ENCODE measurements at regions not wholly inside any gene's neighbourhood (a gene's known extent, or its start where the extent isn't known, plus 50 kb on each side); places are given as distances from the start of the nearest gene placed in this dataset.
"Not testable (repeated sequence)": the region's sequence is repeated elsewhere in the genome, so short reads cannot be mapped to it uniquely, and the experiment has no call there.

DNA sequence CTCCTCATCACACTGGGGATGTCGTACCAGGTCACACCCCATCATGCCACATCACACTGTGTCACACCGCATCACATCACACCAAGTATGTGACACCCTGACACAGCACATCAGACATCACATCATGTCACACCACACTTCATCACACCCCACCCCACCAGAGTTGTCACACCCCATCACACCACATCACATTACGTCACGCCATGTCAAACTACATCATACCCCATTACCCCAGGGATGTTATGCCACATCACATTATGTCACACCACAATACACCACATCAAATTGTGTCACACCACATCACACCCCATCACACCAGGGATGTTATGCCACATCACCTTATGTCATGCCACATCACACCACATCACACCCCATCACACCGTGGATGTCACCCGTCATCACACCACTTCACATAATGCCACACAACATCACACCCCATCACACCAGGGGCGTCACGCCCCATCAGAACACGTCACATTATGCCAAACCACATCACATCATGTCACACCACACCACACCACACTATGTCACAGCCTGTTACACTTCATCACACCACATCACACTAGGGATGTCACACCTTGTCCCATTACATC, 133.6 kb downstream of the TMEM121 start:
- DNase-seq (ENCODE audit: low read depth in 2 of 2) = no peak

- no peak for DNase-seq (ENCODE audit: low read depth in 2 of 2)
These were observed 134.6 kb downstream of the TMEM121 start for GRCh38 chr14:105660816-105661531.

DNA sequence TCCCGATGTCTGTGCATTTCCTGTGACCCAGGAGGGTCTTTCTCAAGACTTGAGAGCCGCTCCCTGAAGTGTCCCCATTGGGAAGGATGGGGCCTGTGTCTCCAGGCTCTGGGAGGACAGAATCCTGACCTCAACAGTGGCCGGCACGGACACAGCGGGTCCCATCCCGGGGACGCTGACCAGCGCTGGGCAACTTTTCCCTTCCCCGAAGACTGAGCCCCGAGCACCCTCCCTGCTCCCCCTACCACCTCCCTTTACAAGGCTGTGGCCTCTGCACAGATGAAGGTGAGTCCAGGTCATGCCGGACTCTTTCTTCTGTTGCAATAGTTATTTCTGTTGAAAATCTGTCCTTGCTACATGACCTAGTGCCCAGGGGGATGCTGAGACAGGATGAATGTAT, 135.7 kb downstream of the TMEM121 start:
- DNase-seq (ENCODE audit: low read depth in 2 of 2) = not testable (repeated sequence)

GRCh38 chr14:105662592-105662991, 136.2 kb downstream of the TMEM121 start:
- DNase-seq (ENCODE audit: low read depth in 2 of 2) = not testable (repeated sequence)

DNA sequence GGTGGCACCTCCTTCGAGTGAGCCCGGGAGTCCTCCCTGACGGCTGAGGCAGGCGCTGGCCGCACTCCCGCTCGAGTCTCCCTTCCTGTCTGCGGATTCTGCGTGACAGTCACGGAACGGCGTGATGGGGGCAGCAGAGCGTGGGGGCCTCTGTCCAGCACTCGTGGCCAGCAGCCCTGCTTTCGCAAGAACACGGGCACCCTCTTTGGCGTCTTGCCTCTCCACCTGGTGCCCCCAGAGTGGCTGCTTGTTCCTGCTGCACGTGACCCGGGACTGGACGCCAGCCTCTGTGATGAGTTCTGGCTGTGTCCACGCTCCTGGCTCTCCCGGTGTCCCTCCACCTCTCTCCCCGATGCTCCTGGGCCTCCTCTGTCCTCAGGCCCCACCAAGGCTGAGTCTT, 136.9 kb downstream of the TMEM121 start:
- not testable (repeated sequence) for DNase-seq (ENCODE audit: low read depth in 2 of 2)

GRCh38 chr14:105663818-105664596, 137.6 kb downstream of the TMEM121 start:
- DNase-seq (ENCODE audit: low read depth in 2 of 2) = not testable (repeated sequence)

DNA sequence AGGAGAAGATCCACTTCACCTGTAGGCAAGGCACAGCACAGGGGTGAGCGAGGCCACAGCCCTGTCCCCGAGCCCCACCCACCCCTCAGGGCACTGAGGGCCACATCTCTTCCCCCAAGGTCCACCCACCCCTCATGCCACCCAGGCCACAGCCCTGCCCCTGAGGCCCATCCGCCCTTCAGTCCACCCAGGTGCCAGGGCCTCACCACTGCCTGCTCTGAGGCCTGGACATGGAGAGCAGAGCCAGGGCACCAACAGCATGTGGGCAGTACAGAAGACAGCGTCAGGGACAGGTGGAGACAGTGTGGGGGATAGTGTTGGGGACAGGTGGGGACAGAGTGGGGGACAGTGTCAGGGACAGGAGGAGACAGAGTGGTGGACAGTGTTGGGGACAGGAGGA, 138.3 kb downstream of the TMEM121 start:
- DNase-seq (ENCODE audit: low read depth in 2 of 2) = no peak

DNA sequence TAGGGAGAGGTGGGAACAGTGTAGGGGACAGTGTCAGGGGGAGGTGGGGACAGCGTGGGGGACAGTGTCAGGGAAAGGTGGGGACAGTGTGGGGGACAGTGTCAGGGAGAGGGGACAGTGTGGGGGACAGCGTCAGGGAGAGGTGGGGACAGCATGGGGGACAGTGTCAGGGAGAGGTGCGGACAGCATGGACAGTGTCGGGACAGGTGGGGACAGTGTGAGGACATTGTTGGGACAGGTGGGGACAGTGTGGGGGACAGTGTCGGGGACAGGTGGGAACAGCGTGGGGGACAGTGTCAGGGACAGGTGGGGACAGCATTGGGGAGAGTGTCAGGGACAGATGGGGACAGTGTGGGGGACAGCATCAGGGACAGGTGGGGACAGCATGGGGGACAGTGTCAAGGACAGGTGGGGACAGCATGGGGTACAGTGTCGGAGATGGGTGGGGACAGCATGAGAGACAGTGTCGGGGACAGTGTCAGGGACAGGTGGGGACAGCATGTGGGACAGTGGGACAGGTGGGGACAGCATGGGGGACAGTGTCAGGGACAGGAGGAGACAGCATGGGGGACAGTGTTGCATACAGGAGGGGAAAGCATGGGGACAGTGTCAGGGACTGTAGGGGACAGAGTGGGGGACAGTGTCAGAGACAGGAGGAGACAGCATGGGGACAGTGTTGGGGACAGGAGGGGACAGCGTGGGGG, 139.0 kb downstream of the TMEM121 start:
- DNase-seq (ENCODE audit: low read depth in 2 of 2) = no peak

- DNase-seq (ENCODE audit: low read depth in 2 of 2) = no peak
These were observed 139.5 kb downstream of the TMEM121 start for GRCh38 chr14:105665951-105666277.

- DNase-seq (ENCODE audit: low read depth in 2 of 2) = no peak
These were observed 140.0 kb downstream of the TMEM121 start for GRCh38 chr14:105666420-105666819.

DNA sequence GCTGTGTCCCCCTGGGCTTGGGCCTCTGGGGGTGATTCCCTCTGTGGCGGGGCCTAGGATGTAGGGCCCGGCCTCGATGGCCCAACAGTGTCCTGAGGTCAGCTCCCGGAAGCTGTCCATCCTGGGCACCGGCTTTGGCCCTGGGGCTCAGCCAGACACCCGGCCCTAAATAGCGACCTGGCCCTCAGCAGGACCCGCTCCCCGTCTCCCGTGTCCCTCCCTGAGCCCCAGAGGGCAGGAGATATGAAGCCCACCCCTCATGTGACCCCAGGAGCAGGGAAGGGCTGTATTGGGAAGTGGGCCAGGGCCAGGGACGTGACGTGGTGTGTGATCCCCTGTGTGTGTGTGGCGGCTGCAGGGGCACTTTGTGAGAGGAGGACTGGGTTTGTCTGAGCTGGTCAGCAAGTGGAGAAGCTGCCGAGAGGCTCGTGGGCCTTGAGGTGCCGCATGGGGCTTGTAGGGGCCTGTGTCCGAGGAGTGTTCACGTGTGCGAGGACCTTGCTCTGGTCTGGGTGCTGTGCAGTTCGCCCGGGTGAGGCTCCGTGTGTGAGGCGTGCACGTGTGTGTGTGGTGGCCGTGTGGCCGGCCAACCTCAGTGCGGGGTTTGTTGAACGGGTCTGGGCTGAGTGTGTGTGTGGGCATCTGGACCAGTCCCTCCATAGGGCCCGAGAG, 140.7 kb downstream of the TMEM121 start:
- DNase-seq (ENCODE audit: low read depth in 2 of 2) = not testable (repeated sequence)

GRCh38 chr14:105667663-105668020, 141.3 kb downstream of the TMEM121 start:
- not testable (repeated sequence) for DNase-seq (ENCODE audit: low read depth in 2 of 2)

- not testable (repeated sequence) for DNase-seq (ENCODE audit: low read depth in 2 of 2)
These were observed 141.6 kb downstream of the TMEM121 start for GRCh38 chr14:105668021-105668420.

DNA sequence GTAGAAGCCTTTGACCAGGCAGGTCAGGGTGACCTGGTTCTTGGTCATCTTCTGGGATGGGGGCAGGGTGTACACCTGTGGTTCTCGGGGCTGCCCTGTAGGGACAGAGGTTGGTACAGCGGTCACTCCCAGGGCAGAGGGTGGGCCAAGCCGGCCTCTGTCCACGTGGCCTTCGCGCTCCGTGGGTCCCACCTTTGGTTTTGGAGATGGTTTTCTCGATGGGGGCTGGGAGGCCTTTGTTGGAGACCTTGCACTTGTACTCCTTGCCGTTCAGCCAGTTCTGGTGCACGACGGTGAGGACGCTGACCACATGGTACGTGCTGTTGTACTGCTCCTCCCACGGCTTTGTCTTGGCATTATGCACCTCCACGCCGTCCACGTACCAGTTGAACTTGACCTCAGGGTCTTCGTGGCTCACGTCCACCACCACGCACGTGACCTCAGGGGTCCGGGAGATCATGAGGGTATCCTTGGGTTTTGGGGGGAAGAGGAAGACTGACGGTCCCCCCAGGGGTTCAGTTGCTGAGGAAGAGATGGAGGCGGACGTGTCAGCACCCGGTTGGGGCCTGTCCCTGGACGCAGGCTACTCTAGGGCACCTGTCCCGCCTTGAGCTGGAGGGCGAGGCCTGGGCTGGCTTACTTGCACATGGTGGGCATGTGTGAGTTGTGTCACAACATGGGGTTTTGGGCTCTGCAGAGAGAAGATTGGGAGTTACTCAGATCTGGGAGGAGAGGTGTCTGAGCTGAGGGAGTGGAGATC, 142.3 kb downstream of the TMEM121 start:
- DNase-seq (ENCODE audit: low read depth in 2 of 2) = not testable (repeated sequence)

GRCh38 chr14:105669231-105669610, 142.8 kb downstream of the TMEM121 start:
- DNase-seq (ENCODE audit: low read depth in 2 of 2) = not testable (repeated sequence)

GRCh38 chr14:105669646-105670045, 143.3 kb downstream of the TMEM121 start:
- DNase-seq (ENCODE audit: low read depth in 2 of 2) = not testable (repeated sequence)

DNA sequence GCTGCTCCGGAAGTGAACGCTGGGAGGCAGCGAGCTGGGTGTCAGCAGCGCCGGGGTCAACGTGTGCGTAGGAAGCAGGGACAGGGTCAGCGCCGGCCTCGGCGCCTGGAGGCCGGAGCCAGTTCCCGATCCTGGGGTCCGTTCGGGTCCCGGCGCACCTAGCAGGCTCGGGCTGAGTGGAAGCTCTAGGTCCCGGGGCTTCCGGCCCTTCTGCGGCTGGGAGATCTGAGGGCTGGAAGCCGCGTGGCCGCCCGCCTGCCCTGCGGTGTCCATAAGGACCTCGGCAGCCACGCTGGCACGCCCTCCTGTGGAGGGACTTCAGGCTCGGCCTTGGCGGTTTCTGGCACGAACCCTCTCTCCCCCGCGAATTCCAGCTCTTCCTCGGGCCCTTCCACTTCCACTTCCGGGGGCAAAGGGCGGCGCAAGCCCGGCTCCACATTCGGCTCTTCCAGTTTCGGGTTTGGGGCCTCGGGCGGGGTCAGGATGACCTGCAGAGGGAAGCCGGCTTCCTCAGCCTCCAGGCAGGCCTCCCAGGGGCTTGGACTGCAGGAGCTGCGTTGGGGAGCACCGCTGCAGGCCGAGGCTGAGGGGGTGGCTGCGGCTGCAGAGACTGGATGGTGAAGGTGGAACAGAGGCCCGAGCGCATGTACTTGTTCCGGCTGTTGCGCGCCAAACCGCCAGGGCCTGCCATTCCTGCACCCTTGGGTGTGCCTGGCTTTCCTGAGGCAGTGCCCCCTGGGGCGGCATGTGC, 146.2 kb downstream of the TMEM121 start:
- DNase-seq (ENCODE audit: low read depth in 2 of 2) = not testable (repeated sequence)

DNA sequence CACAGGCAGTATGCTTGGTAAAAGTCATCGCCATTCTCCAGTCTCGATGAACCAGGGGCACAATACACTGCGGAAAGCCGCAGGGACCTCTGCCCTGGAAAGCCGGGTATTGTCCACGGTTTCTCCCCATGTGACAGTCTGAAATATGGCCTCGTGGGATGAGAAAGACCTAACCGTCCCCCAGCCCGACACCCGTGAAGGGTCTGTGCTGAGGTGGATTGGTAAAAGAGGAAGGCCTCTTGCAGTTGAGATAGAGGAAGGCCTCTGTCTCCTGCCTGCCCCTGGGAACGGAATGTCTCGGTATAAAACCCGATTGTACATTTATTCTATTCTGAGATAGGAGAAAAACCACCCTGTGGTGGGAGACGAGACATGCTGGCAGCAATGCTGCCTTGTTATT, 149.1 kb downstream of the TMEM121 start:
- DNase-seq (ENCODE audit: low read depth in 2 of 2) = not testable (repeated sequence)

- DNase-seq (ENCODE audit: low read depth in 2 of 2) = not testable (repeated sequence)
These were observed 149.7 kb downstream of the TMEM121 start for GRCh38 chr14:105675905-105676670.
